ENCODE measurements at regions not wholly inside any gene's neighbourhood (a gene's known extent, or its start where the extent isn't known, plus 50 kb on each side); places are given as distances from the start of the nearest gene placed in this dataset.

DNA sequence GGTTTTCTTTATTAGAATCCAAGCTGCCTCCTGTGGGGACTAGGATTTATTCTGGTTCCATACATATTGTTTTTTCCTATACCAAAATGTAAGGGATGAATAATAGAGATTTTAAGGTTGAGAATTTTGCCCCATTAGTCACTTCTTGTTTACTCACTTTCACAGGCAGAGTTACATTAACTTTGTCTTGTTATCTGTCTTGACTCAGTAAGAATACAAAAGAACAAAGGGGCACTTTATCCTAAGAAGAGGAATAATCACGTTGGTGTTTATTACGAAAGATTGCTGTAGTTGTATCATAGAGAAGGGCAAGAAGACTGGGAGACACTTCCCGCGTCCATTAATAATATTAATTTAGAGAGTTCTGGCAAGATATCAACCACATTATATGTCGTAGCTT, 599.7 kb upstream of the FTMT start:
- peaks cover 23% of the 10 kb centered on the region for H3K4me1 ChIP-seq
- POLR2A ChIA-PET = interaction anchor here (1.3 kb wide), 1 partner anchor 22 kb away, joined by 3 read pairs; no protein-coding TSS in a partner anchor
- FAIRE-seq = peak; percentile 84
- H3K27ac ChIP-seq = peak overlapping the region; percentile 66 to 73; a peak in 5 of 6 replicates
- 1% methylated on average over 5 of the region's 5 CpGs for WGBS (ENCODE audit: missing lambda C conversion rate)
- peak; percentile 34 to 74 for DNase-seq (ENCODE audit: low read depth in 1 of 2, low spot score in 1 of 2)
- TF ChIP-seq, protein P1, sequence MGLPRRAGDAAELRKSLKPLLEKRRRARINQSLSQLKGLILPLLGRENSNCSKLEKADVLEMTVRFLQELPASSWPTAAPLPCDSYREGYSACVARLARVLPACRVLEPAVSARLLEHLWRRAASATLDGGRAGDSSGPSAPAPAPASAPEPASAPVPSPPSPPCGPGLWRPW (IDR thresholded peaks at IDR 0.05) = peak; percentile 76; the same call in 1 of the 2 replicates
- TF ChIP-seq GATA3 (IDR thresholded peaks at IDR 0.05; ENCODE audit: borderline replicate concordance) = peak; percentile 77; the same call in 1 of the 2 replicates
- TF ChIP-seq SMC3 (IDR thresholded peaks at IDR 0.05) = 0 out of 3 replicates have a peak, but pooled peaks have one; percentile 19
- no peak for TF ChIP-seq TFCP2L1 (CRISPR knock-in tag; IDR thresholded peaks at IDR 0.05)
- TF ChIP-seq, protein P2, sequence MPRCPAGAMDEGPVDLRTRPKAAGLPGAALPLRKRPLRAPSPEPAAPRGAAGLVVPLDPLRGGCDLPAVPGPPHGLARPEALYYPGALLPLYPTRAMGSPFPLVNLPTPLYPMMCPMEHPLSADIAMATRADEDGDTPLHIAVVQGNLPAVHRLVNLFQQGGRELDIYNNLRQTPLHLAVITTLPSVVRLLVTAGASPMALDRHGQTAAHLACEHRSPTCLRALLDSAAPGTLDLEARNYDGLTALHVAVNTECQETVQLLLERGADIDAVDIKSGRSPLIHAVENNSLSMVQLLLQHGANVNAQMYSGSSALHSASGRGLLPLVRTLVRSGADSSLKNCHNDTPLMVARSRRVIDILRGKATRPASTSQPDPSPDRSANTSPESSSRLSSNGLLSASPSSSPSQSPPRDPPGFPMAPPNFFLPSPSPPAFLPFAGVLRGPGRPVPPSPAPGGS (IDR thresholded peaks at IDR 0.05) = peak; percentile 86; the same call in 1 of the 3 replicates
- no peak for TF ChIP-seq HOXB13 (CRISPR knock-in tag; IDR thresholded peaks at IDR 0.05; ENCODE audit: low read depth)
- TF ChIP-seq CHD4 (IDR thresholded peaks at IDR 0.05; ENCODE audit: borderline replicate concordance) = no peak
- TF ChIP-seq FOSL2 (IDR thresholded peaks at IDR 0.05) = peak; percentile 88
- TF ChIP-seq FOSL2 (CRISPR knock-in tag; IDR thresholded peaks at IDR 0.05) = peak; percentile 92
- peak; percentile 48 to 65; a peak in 2 of 5 replicates for TF ChIP-seq EP300 (IDR thresholded peaks at IDR 0.05)
- TF ChIP-seq ZNF302 (CRISPR knock-in tag; IDR thresholded peaks at IDR 0.05) = no peak
- no peak for TF ChIP-seq FOSB (CRISPR knock-in tag; IDR thresholded peaks at IDR 0.05)
- TF ChIP-seq, protein P3, sequence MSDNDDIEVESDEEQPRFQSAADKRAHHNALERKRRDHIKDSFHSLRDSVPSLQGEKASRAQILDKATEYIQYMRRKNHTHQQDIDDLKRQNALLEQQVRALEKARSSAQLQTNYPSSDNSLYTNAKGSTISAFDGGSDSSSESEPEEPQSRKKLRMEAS (IDR thresholded peaks at IDR 0.05) = 0 out of 2 replicates have a peak, but pooled peaks have one; percentile 22
- TF ChIP-seq HOXA7 (CRISPR knock-in tag; IDR thresholded peaks at IDR 0.05) = no peak
- TF ChIP-seq EHF (CRISPR knock-in tag; IDR thresholded peaks at IDR 0.05) = no peak
- no peak for TF ChIP-seq SREBF2 (IDR thresholded peaks at IDR 0.05)
- no peak for TF ChIP-seq CBX8 (IDR thresholded peaks at IDR 0.05)
- TF ChIP-seq, protein P4, sequence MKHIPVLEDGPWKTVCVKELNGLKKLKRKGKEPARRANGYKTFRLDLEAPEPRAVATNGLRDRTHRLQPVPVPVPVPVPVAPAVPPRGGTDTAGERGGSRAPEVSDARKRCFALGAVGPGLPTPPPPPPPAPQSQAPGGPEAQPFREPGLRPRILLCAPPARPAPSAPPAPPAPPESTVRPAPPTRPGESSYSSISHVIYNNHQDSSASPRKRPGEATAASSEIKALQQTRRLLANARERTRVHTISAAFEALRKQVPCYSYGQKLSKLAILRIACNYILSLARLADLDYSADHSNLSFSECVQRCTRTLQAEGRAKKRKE (CRISPR knock-in tag; IDR thresholded peaks at IDR 0.05; ENCODE audit: low read depth) = no peak
- TF ChIP-seq, protein P5, sequence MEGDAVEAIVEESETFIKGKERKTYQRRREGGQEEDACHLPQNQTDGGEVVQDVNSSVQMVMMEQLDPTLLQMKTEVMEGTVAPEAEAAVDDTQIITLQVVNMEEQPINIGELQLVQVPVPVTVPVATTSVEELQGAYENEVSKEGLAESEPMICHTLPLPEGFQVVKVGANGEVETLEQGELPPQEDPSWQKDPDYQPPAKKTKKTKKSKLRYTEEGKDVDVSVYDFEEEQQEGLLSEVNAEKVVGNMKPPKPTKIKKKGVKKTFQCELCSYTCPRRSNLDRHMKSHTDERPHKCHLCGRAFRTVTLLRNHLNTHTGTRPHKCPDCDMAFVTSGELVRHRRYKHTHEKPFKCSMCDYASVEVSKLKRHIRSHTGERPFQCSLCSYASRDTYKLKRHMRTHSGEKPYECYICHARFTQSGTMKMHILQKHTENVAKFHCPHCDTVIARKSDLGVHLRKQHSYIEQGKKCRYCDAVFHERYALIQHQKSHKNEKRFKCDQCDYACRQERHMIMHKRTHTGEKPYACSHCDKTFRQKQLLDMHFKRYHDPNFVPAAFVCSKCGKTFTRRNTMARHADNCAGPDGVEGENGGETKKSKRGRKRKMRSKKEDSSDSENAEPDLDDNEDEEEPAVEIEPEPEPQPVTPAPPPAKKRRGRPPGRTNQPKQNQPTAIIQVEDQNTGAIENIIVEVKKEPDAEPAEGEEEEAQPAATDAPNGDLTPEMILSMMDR (IDR thresholded peaks at IDR 0.05) = no peak
- peak; percentile 86 to 89 for TF ChIP-seq CEBPB (IDR thresholded peaks at IDR 0.05)
- 0 out of 2 replicates have a peak, but pooled peaks have one; percentile 37 for TF ChIP-seq HOXB5 (CRISPR knock-in tag; IDR thresholded peaks at IDR 0.05)
- TF ChIP-seq RAD21 (conservative IDR thresholded peaks at IDR 0.05 in 1 of 2, IDR thresholded peaks at IDR 0.05 in 1 of 2) = peak in 1 of 2 experiments; percentile 48; a peak in 3 of 5 replicates
- TF ChIP-seq, protein P6, sequence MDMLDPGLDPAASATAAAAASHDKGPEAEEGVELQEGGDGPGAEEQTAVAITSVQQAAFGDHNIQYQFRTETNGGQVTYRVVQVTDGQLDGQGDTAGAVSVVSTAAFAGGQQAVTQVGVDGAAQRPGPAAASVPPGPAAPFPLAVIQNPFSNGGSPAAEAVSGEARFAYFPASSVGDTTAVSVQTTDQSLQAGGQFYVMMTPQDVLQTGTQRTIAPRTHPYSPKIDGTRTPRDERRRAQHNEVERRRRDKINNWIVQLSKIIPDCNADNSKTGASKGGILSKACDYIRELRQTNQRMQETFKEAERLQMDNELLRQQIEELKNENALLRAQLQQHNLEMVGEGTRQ (IDR thresholded peaks at IDR 0.05) = no peak
- TF ChIP-seq JUN (IDR thresholded peaks at IDR 0.05) = peak; percentile 34 to 89; a peak in 1 of 5 replicates
- TF ChIP-seq JUNB (IDR thresholded peaks at IDR 0.05) = peak; percentile 94
- TF ChIP-seq RARB (CRISPR knock-in tag; IDR thresholded peaks at IDR 0.05) = no peak
- peak overlapping the region; percentile 26; the same call in 2 of the 3 replicates for H3K4me3 ChIP-seq
- CTCF ChIA-PET = interaction anchor here (0.8 kb wide), 1 partner anchor 12 kb away, joined by 3 read pairs; no protein-coding TSS in a partner anchor
- peak; percentile 95 to 98 for ATAC-seq
- H3K9me3 ChIP-seq = no peaks in the 10 kb centered on the region
- peak overlapping the region; percentile 86 for H3K4me2 ChIP-seq
